ENCODE measurements at regions not wholly inside any gene's neighbourhood (a gene's known extent, or its start where the extent isn't known, plus 50 kb on each side); places are given as distances from the start of the nearest gene placed in this dataset.
A peak's percentile ranks its signal among the peaks of the same experiment; 100 is the strongest.

DNA sequence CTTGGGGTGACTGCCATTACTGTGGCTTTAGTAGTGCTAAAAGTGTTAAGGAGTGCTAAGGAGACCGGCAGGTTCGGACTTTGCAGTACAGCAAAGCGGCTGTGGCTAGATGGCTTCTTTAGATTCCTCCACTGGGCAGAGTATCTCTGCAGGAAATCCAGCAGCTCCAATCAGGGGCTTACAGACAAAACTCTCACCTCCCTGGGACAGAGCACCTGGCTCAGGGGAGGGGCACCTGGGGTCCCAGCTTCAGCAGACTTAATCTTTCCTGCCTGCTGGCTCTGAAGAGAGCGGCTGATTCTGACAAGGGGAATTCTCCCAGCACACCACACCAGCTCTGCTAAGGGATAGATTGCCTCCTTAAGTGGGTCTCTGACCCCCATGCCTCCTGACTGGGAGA, 668.8 kb upstream of the TENM4 start:
- WGBS (ENCODE audit: extremely low coverage, insufficient read length, low lambda C conversion rate) = no CpG with 5 or more reads among the region's 4 CpGs
- no peak overlapping the region for H2BK120ac ChIP-seq (ENCODE audit: low read depth, low read length, poor library complexity, severe bottlenecking)
- H3K27me3 ChIP-seq (ENCODE audit: insufficient read depth, low read length) = no peaks in the 10 kb centered on the region
- no peaks in the 10 kb centered on the region for H4K20me1 ChIP-seq (ENCODE audit: control insufficient read depth, insufficient read depth, insufficient read length)
- H3K79me2 ChIP-seq (ENCODE audit: insufficient read depth, low read length) = no peaks in the 10 kb centered on the region
- H3K36me3 Mint-ChIP-seq (ENCODE audit: insufficient read depth in 1 of 3, low read depth in 3 of 3) = no peaks in the 10 kb centered on the region
- no peak overlapping the region for H3K27ac ChIP-seq (ENCODE audit: insufficient read length, low read depth, low read length)
- H3K27ac Mint-ChIP-seq = no peak overlapping the region; a peak in 1 of 7 replicates
- no peak overlapping the region for H3K14ac ChIP-seq (ENCODE audit: insufficient read depth, low read length)
- TF ChIP-seq, protein P1, sequence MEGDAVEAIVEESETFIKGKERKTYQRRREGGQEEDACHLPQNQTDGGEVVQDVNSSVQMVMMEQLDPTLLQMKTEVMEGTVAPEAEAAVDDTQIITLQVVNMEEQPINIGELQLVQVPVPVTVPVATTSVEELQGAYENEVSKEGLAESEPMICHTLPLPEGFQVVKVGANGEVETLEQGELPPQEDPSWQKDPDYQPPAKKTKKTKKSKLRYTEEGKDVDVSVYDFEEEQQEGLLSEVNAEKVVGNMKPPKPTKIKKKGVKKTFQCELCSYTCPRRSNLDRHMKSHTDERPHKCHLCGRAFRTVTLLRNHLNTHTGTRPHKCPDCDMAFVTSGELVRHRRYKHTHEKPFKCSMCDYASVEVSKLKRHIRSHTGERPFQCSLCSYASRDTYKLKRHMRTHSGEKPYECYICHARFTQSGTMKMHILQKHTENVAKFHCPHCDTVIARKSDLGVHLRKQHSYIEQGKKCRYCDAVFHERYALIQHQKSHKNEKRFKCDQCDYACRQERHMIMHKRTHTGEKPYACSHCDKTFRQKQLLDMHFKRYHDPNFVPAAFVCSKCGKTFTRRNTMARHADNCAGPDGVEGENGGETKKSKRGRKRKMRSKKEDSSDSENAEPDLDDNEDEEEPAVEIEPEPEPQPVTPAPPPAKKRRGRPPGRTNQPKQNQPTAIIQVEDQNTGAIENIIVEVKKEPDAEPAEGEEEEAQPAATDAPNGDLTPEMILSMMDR (conservative IDR thresholded peaks at IDR 0.05) = no peak
- no peak overlapping the region for H4K8ac ChIP-seq (replicated peaks; ENCODE audit: insufficient read length, low read depth, low read length)
- H2AK5ac ChIP-seq (ENCODE audit: insufficient read length, low read length) = no peak overlapping the region
- H3T11ph ChIP-seq (ENCODE audit: low read length) = no peak overlapping the region
- H3K4ac ChIP-seq (ENCODE audit: low read depth, low read length) = no peak overlapping the region
- H3K79me1 ChIP-seq (ENCODE audit: insufficient read depth, low read depth, low read length, poor library complexity, severe bottlenecking) = no peaks in the 10 kb centered on the region
- no peaks in the 10 kb centered on the region; the same call in 1 of the 2 replicates for H3K27me3 Mint-ChIP-seq (ENCODE audit: low read depth)
- no peak overlapping the region for H4K5ac ChIP-seq (ENCODE audit: insufficient read length, low read depth, low read length)
- no peak overlapping the region for H2BK20ac ChIP-seq (ENCODE audit: low read depth, low read length, poor library complexity, severe bottlenecking)
- no peak overlapping the region for H2BK5ac ChIP-seq (ENCODE audit: insufficient read length, low read length)
- H3K23ac ChIP-seq (ENCODE audit: insufficient read length, low read depth, low read length) = no peak overlapping the region
- no peak overlapping the region for H3K4me3 Mint-ChIP-seq
- no peak overlapping the region for H4K91ac ChIP-seq (ENCODE audit: insufficient read length, low read depth, low read length)
- H3K4me1 ChIP-seq (ENCODE audit: insufficient read depth, low read length) = no peaks in the 10 kb centered on the region
- no peak overlapping the region for H2AFZ ChIP-seq (ENCODE audit: low read length)
- H3K9ac ChIP-seq (ENCODE audit: extremely low read depth, insufficient read length, low read length) = no peak overlapping the region
- no peaks in the 10 kb centered on the region for H3K9me3 Mint-ChIP-seq
- H3K9me3 ChIP-seq (ENCODE audit: control insufficient read depth, low read depth, low read length) = no peaks in the 10 kb centered on the region
- H3K4me1 Mint-ChIP-seq = peaks cover 6 to 8% of the 10 kb centered on the region in 2 experiments; a peak in 3 of 4 replicates
- no peak overlapping the region for H3K56ac ChIP-seq (ENCODE audit: insufficient read length, low read depth, low read length)
- DNase-seq = peak; percentile 34
- H3K4me2 ChIP-seq (ENCODE audit: insufficient read depth, insufficient read length, low read length) = no peak overlapping the region
- H3K18ac ChIP-seq (ENCODE audit: insufficient read length, low read depth, low read length) = no peak overlapping the region
- H2BK15ac ChIP-seq (ENCODE audit: low read depth, low read length) = no peak overlapping the region
- no peaks in the 10 kb centered on the region for H3K23me2 ChIP-seq (ENCODE audit: insufficient read length, low read depth, low read length, poor library complexity, severe bottlenecking)
- H2BK12ac ChIP-seq (ENCODE audit: insufficient read length, low read depth, low read length) = no peak overlapping the region

Measured in H9 (cell line).